ENCODE measurements at regions not wholly inside any gene's neighbourhood (a gene's known extent, or its start where the extent isn't known, plus 50 kb on each side); places are given as distances from the start of the nearest gene placed in this dataset.
"Not testable (repeated sequence)": the region's sequence is repeated elsewhere in the genome, so short reads cannot be mapped to it uniquely, and the experiment has no call there.

DNA sequence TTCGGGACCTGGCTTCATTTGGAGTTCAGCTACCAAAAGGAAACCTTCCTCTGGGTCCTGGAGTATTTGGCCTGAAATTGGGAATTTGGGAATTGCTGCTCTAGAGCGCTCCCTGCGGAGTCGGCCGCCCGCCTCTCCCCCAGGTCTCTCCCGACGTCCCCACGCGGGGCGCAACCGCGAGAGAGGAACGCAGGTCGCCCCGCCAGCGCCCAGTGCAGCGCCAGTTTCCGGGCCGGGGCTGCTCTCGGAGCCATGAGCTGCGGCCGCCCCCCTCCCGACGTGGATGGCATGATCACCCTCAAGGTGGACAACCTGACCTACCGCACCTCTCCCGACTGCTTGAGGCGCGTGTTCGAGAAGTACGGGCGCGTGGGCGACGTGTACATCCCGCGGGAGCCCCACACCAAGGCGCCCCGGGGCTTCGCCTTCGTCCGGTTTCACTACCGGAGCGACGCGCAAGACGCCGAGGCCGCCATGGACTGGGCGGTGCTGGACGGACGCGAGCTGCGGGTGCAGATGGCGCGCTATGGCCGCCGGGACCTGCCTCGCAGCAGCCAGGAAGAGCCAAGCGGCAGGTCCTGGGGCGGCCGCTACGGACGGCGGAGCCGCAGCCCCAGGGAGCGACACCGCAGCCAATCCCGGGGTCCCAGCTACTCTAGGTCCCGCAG is 529.2 kb downstream of the TNS3 start:
- Histone ChIP-seq H3K4me3 (peak overlapping the region in 3 of 4 donors; percentile 40 to 46 (median 43)), H3K27me3 (peaks cover 0 to 12% (median 2%) of the 10 kb centered on the region in 3 donors), H3K4me1 (peaks cover 5 to 13% of the 10 kb centered on the region in 2 donors)
- TF ChIP-seq, protein P1, sequence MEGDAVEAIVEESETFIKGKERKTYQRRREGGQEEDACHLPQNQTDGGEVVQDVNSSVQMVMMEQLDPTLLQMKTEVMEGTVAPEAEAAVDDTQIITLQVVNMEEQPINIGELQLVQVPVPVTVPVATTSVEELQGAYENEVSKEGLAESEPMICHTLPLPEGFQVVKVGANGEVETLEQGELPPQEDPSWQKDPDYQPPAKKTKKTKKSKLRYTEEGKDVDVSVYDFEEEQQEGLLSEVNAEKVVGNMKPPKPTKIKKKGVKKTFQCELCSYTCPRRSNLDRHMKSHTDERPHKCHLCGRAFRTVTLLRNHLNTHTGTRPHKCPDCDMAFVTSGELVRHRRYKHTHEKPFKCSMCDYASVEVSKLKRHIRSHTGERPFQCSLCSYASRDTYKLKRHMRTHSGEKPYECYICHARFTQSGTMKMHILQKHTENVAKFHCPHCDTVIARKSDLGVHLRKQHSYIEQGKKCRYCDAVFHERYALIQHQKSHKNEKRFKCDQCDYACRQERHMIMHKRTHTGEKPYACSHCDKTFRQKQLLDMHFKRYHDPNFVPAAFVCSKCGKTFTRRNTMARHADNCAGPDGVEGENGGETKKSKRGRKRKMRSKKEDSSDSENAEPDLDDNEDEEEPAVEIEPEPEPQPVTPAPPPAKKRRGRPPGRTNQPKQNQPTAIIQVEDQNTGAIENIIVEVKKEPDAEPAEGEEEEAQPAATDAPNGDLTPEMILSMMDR (IDR thresholded peaks at IDR 0.05 in 4 of 5, conservative IDR thresholded peaks at IDR 0.05 in 1 of 5) = peak in 1 of 5 experiments; percentile 23
- intact Hi-C loops (cut with DNase I; ENCODE audit: low total_unique reads); in situ Hi-C loops (cut with MboI; ENCODE audit: low sequenced_read_pairs in 4 of 4); ATAC-seq; H3K36me3 ChIP-seq; DNase-seq; H3K9me3 ChIP-seq; H3K27ac ChIP-seq: not testable (repeated sequence)

DNA sequence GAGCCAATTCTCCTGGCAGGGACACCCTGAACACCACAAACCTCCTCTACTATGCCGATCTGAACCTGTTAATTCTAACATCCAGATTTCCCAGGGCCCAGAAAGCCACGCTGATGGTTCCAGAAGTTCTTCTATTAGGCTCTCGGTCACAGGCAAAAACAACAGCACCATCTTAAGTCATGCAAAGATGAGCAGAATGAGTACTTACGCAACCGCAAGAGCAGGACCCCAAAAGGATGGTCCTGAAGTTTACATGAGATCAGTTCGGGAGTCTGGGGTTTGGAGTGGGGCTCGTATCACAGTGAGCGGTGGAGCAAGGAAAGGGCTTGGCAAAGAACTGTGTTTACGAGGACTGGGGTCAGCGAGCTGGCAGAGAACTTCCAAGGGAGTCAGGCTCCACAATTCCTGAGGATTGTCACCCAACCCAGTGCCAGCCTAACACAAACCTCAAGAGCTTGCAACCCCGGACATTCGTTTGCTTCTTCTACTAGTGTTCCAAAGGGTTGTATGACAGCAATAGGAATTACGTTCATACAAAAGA is 532.6 kb downstream of the TNS3 start:
- intact Hi-C loops (cut with DNase I; ENCODE audit: low total_unique reads) = no loop called here
- Histone ChIP-seq H3K36me3 (no peaks in the 10 kb centered on the region), H3K27ac (no peak overlapping the region), H3K4me3 (no peak overlapping the region), H3K4me1 (peaks cover 23 to 38% of the 10 kb centered on the region in 2 donors), H3K9me3 (no peaks in the 10 kb centered on the region), H3K27me3 (peaks cover 0 to 12% (median 2%) of the 10 kb centered on the region in 3 donors)
- DNase-seq = no peak
- no peak for TF ChIP-seq POLR2A (IDR thresholded peaks at IDR 0.05)
- TF ChIP-seq, protein P1 (IDR thresholded peaks at IDR 0.05 in 4 of 5, conservative IDR thresholded peaks at IDR 0.05 in 1 of 5) = no peak
- ATAC-seq = no peak
- in situ Hi-C loops (cut with MboI; ENCODE audit: low sequenced_read_pairs in 4 of 4) = no loop called here

DNA sequence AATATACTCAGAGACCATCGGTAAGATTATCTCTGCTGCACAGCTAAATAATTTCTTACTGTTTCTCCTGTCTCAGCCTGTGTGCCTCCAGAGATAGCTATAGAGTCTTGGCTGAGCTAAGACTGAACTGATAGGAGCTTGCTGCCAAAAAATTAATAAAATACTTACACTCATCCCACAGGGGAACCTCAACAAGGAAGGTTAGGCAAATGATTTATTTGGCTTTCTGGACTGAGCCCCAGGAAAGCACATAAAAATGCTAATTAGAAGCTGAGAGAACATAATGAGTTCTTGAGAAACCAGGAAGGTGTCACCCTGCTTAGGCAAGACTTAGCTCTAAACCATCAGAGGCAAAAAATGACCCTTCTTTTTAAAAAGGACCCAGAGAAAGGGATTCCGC is 534.5 kb downstream of the TNS3 start:
- H3K9me3 ChIP-seq = no peaks in the 10 kb centered on the region
- in situ Hi-C loops (cut with MboI; ENCODE audit: low sequenced_read_pairs in 4 of 4) = no loop called here

DNA sequence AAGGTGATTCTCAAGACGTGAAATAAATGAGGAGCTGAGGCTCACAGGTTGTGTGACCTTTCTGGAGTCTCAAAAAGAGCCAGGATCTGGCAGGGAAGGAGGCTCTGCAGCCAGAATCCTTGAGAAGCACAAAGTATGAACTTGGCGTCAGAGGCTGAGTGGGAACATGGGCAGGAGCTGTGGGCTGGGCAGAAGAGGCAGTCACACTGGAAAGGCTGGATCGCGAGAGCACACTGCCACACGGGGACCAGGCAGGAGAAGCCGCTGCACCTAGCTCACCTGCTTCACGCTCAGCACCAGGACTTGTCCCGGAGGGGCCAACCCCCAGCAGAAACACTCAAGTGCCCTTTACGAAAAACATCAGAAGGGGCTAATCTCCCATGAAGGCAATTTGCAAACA is 535.0 kb downstream of the TNS3 start:
- DNase-seq = no peak
- H3K27ac ChIP-seq = no peak overlapping the region
- no peak for ATAC-seq

More for the DNA sequence above, 534.5 kb downstream of the TNS3 start:
- Histone ChIP-seq H3K36me3 (no peaks in the 10 kb centered on the region), H3K4me3 (no peak overlapping the region), H3K27ac (no peak overlapping the region), H3K27me3 (no peaks in the 10 kb centered on the region), H3K4me1 (peaks cover 23 to 40% of the 10 kb centered on the region in 2 donors)
- DNase-seq (no peak), ATAC-seq (no peak)
- intact Hi-C loops (cut with DNase I; ENCODE audit: low total_unique reads) = no loop called here
- TF ChIP-seq POLR2A (IDR thresholded peaks at IDR 0.05) = no peak
- TF ChIP-seq, protein P1 (IDR thresholded peaks at IDR 0.05 in 4 of 5, conservative IDR thresholded peaks at IDR 0.05 in 1 of 5) = no peak

More for the DNA sequence above, 535.0 kb downstream of the TNS3 start:
- H3K4me1 ChIP-seq = peaks cover 27 to 40% of the 10 kb centered on the region in 2 donors
- intact Hi-C loops (cut with DNase I; ENCODE audit: low total_unique reads) = no loop called here
- TF ChIP-seq POLR2A (IDR thresholded peaks at IDR 0.05) = no peak
- TF ChIP-seq, protein P1 (IDR thresholded peaks at IDR 0.05 in 4 of 5, conservative IDR thresholded peaks at IDR 0.05 in 1 of 5) = no peak
- H3K27me3 ChIP-seq = no peaks in the 10 kb centered on the region
- no peak overlapping the region for H3K4me3 ChIP-seq
- in situ Hi-C loops (cut with MboI; ENCODE audit: low sequenced_read_pairs in 4 of 4) = no loop called here
- no peaks in the 10 kb centered on the region for H3K9me3 ChIP-seq
- no peaks in the 10 kb centered on the region for H3K36me3 ChIP-seq
